PC-3 (cell line): ENCODE measurements at regions not wholly inside any gene's neighbourhood (a gene's known extent, or its start where the extent isn't known, plus 50 kb on each side); places are given as distances from the start of the nearest gene placed in this dataset.

Source experiments
- EZH2 ChIP-seq: fragments of 300-600 bp; sonication (generic); IDR thresholded peaks from one replicate; pipeline ENCODE4 v1.6.1; 2017; ENCODE audit warnings: antibody characterized with exemption, mild to moderate bottlenecking, low read length; ENCODE audit not compliant: unreplicated experiment
- TF ChIP-seq, protein P1 (sequence below): fragments of 300-600 bp; sonication (generic); conservative IDR thresholded peaks from 2 replicates; pipeline ENCODE4 v1.5.1; 2017; ENCODE audit warnings: antibody characterized with exemption, low read depth, mild to moderate bottlenecking, low read length

DNA sequence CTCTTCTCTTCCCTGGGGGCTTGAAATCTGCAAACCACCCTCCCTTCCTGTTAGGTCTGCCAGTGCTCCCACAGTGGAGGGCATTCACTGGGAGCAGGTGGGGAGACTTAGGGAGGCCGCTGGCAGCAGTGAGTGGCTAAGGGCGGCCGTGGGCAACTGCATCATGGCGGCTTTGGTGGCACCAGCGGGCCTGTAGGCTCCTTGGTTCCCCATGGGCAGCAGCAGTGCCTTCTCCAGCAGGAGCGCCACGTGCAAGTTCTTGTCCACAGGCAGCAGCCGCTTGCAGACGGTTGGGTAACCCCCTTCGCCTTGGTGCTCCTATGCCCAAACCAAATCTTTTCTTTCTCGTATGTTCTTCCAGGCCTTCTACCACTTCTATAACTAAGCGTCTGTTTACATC is 158.2 kb downstream of the SREK1 start:
- TF ChIP-seq, protein P1, sequence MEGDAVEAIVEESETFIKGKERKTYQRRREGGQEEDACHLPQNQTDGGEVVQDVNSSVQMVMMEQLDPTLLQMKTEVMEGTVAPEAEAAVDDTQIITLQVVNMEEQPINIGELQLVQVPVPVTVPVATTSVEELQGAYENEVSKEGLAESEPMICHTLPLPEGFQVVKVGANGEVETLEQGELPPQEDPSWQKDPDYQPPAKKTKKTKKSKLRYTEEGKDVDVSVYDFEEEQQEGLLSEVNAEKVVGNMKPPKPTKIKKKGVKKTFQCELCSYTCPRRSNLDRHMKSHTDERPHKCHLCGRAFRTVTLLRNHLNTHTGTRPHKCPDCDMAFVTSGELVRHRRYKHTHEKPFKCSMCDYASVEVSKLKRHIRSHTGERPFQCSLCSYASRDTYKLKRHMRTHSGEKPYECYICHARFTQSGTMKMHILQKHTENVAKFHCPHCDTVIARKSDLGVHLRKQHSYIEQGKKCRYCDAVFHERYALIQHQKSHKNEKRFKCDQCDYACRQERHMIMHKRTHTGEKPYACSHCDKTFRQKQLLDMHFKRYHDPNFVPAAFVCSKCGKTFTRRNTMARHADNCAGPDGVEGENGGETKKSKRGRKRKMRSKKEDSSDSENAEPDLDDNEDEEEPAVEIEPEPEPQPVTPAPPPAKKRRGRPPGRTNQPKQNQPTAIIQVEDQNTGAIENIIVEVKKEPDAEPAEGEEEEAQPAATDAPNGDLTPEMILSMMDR, result no peak
- TF ChIP-seq EZH2, result no peak
